Ureter (tissue), 1 donor: ENCODE measurements at regions not wholly inside any gene's neighbourhood (a gene's known extent, or its start where the extent isn't known, plus 50 kb on each side); places are given as distances from the start of the nearest gene placed in this dataset.

Source experiments
- DNase-seq: peaks from one replicate; pipeline ENCODE4 v3.0.0-alpha.2; 2020; ENCODE audit warnings: low spot score
- donor health status: DM: yes; HTN: yes; CAD: no.

GRCh38 chr5:18944771-18945170 is 1043.2 kb downstream of the CDH18 start:
- DNase-seq, result no peak

- no peak for DNase-seq
Observed at GRCh38 chr5:18954239-18954638, 1033.8 kb downstream of the CDH18 start.

- no peak for DNase-seq
Observed at GRCh38 chr5:18959535-18959934, 1028.5 kb downstream of the CDH18 start.

GRCh38 chr5:18961234-18961633 is 1026.8 kb downstream of the CDH18 start:
- no peak for DNase-seq

- no peak for DNase-seq
Observed at GRCh38 chr5:18965893-18966292, 1022.1 kb downstream of the CDH18 start.

- no peak for DNase-seq
Observed at GRCh38 chr5:18967637-18968036, 1020.4 kb downstream of the CDH18 start.

- DNase-seq, result no peak
Observed at GRCh38 chr5:18968966-18969365, 1019.0 kb downstream of the CDH18 start.

- no peak for DNase-seq
Observed at GRCh38 chr5:18970000-18970399, 1018.0 kb downstream of the CDH18 start.

- no peak for DNase-seq
Observed at GRCh38 chr5:18972177-18972576, 1015.8 kb downstream of the CDH18 start.

- no peak for DNase-seq
Observed at GRCh38 chr5:18975624-18976023, 1012.4 kb downstream of the CDH18 start.

- DNase-seq, result no peak
Observed at GRCh38 chr5:18977880-18978279, 1010.1 kb downstream of the CDH18 start.

GRCh38 chr5:18984559-18985080 is 1003.4 kb downstream of the CDH18 start:
- DNase-seq, result no peak

GRCh38 chr5:18985171-18985758 is 1002.7 kb downstream of the CDH18 start:
- DNase-seq, result no peak

- no peak for DNase-seq
Observed at GRCh38 chr5:18987101-18987500, 1000.9 kb downstream of the CDH18 start.

GRCh38 chr5:18990852-18991251 is 997.1 kb downstream of the CDH18 start:
- no peak for DNase-seq

GRCh38 chr5:18992264-18992663 is 995.7 kb downstream of the CDH18 start:
- no peak for DNase-seq

GRCh38 chr5:18999478-18999877 is 988.5 kb downstream of the CDH18 start:
- DNase-seq, result no peak

- DNase-seq, result no peak
Observed at GRCh38 chr5:19001054-19001453, 986.9 kb downstream of the CDH18 start.

GRCh38 chr5:19001539-19001938 is 986.5 kb downstream of the CDH18 start:
- no peak for DNase-seq

GRCh38 chr5:19002111-19002510 is 985.9 kb downstream of the CDH18 start:
- no peak for DNase-seq

- DNase-seq, result no peak
Observed at GRCh38 chr5:19018822-19019221, 969.2 kb downstream of the CDH18 start.

- no peak for DNase-seq
Observed at GRCh38 chr5:19031491-19031890, 956.5 kb downstream of the CDH18 start.

GRCh38 chr5:19035816-19036215 is 952.2 kb downstream of the CDH18 start:
- DNase-seq, result no peak

GRCh38 chr5:19042106-19042505 is 945.9 kb downstream of the CDH18 start:
- DNase-seq, result no peak
